COLO668 (cell line): ENCODE measurements at regions not wholly inside any gene's neighbourhood (a gene's known extent, or its start where the extent isn't known, plus 50 kb on each side); places are given as distances from the start of the nearest gene placed in this dataset.

Experiments
- DNase-seq: peaks from one replicate; lab custom pipeline; 2025; ENCODE audit not compliant: unreplicated experiment; lab: John Stamatoyannopoulos, UW

DNA sequence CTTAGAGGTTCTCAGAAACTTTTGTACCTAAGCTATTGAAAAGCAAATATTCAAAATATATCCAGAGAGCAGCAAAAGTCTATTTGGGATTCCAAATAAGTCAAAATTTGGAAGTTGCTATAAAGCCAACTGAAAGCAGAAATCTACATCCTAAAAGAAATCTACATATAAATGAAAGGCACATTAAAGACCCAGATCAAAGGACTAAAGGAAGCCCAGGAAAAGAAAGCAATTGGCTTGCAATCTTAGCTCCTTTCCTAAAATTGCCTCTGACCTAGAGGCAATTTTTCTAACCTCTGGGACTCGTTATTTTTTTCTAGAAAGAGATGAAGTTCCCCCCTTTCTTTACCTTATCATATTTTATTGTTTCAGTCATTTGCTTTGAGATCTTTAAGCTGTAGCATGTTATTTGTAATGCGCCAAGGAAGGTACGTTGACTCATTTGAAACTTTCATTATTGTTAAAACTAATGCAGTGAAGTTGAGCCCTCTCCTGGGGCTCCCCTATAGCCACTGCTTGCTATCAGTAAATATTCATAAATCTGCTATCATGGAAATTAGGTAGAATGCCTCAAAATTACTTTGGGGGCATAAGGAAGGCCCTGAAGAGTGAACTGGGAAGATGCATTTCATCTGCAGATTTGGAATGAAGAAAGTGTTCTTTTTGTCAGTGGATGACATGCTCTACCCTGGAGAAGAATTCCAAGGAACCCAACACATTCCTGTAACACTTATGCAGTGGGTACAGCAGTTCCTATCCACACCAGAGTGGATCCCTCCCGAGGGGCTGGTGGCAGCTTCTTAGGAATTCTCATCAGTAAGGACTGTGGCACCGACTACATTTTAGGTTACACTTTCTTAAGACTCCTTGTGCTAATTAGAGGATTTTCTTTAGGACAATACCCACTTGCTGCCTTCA is 177.8 kb upstream of the IGFBP7 start:
- DNase-seq, result no peak

- DNase-seq, result no peak
Measured at GRCh38 chr4:57282933-57283310, 172.7 kb upstream of the IGFBP7 start.

GRCh38 chr4:57280481-57280880 is 170.3 kb upstream of the IGFBP7 start:
- DNase-seq, result no peak

DNA sequence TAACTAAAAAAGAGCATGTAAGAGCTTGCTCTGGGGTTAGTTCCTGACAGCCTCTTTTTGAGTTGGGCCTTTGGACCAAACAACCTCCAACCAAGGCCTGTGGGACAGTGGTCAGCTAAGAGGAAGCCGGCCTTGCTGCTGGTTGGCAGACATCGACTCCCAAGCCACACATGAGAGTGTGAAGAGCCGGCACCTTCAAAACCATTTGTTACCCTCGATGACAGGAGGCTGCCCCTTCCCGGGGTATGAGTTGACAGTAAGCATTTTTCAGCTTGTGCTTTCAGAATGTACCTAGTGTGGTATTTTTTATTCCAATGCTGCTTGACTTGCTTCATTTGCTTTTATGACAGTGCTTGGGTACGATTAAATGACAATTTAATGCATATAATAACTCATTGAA is 168.6 kb upstream of the IGFBP7 start:
- no peak for DNase-seq

GRCh38 chr4:57274082-57274481 is 163.9 kb upstream of the IGFBP7 start:
- no peak for DNase-seq

DNA sequence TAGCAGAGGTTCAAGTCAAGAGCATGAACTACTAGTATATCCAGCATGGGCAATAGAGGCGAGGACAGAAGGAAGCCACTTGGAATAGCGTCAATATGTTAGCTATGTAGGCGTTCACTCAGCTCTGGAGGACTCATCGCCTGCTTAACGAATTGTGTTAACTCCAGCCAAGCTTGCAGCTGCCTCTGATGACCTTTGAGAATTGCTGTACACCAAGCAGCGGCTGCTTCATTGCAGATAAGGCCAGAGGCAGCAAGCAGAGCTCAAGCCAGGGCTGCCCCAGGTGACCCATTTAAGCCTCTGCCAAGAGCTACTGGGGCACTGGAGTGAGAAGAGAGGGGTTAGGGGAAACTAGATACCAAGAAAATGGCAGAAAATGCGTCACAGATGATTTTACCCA is 160.2 kb upstream of the IGFBP7 start:
- DNase-seq, result no peak

DNA sequence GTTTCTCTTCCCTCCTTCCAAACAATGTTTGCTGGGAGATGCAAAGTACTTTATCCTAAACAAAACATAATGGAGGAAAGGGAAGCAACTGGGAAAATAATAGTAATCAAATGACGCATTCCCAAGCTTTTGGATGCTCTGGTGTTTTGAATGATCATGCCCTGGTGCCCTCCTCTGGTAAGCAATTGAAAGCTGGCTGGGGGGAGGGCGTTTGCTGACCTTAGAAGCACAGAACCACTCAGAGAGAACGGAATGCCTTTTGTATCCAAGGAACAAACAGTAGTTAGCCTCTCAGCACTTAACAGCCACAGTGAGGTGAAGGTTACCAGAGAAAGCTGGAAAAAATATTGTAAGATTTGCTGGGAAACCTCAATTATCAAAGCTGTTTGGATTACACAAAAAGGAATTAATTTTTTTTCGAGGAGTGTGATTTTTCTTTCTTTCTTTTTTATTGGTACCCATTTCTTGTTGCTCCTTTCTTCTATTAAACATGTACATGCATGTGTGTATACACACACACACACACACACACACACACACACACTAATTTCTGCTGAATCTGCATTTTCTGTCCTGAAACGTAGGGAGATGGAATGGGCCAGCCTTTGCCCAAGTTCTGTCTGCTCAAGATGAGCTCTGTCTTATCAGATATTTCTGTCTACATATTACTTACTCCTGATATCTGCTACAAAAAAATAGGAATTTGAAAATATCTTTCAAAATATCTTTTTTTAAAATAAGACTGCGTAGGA is 155.8 kb upstream of the IGFBP7 start:
- no peak for DNase-seq

DNA sequence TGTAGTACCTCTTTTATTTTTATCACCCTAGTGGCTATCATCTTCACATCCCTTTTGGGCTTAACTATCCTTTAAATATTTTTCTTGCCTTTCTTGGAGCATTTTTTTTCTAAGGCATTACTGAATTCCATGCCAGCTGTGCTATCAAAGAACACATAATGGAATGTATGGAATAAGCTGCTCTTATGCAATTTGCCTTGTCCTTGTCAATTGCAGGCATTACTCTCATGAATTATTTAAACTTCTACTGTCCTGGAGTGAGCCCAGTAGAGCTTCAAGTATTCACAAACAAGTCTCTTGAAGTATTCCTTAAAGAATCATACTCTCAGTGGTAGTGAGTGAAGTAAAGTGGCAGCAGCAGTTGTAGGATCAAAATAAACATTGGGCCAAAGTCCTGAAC is 144.6 kb upstream of the IGFBP7 start:
- no peak for DNase-seq

DNA sequence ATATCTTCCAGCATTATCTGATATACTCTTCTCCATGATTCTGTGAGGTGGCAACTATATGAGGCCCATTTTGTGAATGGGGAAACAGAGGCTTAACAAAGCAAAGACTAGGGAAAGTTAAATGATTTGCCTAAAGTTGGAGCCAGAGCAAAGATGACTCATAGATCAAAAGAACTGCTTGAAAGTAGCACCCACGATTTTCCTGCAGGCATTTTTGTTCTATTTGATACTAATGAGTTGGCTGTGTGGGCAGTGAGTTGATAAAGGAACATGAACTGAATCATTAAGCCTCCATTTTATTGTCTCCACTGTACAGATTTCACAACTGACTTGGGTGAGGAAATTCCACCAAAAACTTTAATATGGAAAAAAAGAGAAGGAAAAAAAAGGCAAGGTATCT is 138.9 kb upstream of the IGFBP7 start:
- DNase-seq, result no peak

GRCh38 chr4:57243076-57243475 is 132.9 kb upstream of the IGFBP7 start:
- no peak for DNase-seq

DNA sequence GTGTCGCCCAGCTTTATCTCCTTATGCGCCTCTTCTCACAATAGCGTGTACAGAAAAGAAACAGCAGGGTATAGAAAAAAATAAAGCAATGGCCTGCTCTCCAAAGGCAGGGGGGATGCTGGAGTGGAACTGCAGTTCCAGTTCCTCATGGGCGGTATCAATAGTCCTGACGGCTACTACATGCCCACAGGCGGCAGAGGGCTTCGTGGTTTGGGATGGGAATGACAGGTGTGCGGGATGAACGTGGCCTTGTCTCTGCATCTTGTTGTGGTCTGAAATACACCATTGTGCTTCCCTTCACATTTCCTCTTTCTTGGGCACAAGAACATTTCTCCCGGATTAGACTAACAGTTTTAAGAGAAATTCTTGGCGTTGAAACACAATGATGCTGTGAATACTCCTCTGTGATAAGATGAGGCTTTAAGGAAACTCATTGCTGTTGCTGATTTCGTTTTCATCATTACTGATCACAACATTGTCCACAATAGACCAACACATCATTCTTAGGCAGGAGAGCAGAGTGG is 124.1 kb upstream of the IGFBP7 start:
- no peak for DNase-seq

DNA sequence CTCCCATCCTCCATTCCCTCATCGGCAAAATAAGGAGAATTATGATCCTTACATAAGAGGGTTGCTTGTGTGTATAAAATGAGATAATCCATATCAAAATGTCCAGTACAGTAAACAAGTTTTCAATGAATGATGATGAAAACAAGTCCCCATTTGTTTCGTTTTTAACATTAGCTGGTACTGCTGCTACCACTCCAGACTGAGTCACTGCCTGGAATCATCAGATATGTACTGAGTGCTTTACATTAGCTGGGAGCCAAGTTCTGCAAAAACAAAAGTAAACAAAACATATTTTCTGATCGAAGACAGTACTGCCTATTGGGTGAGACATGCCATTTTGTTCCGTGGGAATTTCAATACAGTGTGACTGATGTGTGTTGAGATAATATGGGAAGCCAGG is 123.2 kb upstream of the IGFBP7 start:
- DNase-seq, result no peak

DNA sequence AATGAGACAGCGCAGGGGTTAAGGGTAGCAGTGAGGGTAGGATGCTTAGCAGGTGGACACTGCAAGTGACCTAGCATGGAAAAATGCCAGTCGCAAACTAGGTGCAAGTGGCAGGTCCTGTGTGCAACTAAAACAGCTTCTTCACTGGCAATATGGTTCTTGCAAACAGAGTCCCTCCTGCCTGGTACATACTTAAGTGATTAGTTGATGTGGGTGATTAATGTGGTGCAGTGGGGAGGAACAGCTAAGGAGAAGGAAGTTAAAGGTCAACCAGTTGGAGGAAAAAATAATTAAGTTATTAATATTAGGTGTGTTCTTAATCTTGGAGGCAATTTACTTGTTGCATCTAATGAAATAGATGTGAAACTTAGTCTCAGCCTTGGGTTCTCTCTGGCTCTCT is 121.6 kb upstream of the IGFBP7 start:
- no peak for DNase-seq

DNA sequence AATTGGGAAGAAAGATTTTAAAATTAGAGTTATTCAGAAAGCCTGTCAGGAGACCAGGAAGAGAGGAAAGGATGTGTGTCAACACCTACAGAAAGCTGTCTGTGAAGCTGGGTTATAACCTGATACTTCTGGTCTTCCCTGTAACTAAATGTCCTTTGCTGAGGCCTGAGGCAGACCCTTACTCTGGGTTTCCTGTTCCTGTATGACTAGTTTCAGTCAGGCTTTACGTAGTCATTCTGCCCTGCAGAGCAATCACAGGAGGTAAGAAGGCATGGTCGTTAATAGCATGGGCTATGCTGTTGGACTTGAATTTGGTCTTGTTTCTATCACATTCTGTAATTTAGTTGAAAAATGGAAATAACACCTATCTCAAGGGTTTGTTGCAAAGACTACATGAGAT is 110.5 kb upstream of the IGFBP7 start:
- DNase-seq, result no peak

DNA sequence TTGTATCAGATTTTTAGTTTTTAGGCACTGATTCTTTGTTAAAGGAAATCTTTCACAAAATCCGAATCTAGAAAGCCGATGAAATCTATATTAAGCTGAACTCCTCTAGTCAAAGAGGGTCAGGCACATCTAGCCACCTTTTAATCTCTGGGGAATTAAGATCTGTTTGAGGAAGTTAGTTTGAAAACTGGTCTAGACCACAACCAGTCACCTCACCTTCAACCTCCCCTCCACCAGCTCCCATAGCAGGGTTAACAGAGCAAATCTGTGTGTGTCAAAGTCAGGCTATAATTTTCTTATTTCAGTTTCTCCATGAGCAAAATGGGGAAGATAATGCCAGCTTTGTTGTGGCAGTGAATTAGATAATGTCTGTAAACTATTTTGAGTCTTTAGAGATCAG is 110.0 kb upstream of the IGFBP7 start:
- no peak for DNase-seq

DNA sequence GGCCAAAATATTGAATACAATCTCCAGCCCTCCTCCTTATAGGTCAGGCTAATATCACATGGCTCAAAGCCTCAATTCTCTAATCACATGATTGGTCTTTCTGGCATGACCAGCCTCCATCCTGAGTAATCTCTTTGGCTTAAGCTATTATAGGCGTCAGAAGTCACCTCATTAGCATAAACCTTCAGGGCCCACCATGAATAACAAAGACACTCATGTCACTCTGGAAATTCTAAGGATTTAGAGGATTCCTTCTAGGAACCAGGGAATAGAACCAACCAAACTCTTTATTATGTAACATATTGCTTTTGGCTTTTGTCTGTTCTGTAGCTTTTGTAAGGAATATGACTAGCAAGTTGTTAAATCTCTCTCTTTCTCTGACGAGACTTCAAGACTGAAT is 109.2 kb upstream of the IGFBP7 start:
- no peak for DNase-seq

DNA sequence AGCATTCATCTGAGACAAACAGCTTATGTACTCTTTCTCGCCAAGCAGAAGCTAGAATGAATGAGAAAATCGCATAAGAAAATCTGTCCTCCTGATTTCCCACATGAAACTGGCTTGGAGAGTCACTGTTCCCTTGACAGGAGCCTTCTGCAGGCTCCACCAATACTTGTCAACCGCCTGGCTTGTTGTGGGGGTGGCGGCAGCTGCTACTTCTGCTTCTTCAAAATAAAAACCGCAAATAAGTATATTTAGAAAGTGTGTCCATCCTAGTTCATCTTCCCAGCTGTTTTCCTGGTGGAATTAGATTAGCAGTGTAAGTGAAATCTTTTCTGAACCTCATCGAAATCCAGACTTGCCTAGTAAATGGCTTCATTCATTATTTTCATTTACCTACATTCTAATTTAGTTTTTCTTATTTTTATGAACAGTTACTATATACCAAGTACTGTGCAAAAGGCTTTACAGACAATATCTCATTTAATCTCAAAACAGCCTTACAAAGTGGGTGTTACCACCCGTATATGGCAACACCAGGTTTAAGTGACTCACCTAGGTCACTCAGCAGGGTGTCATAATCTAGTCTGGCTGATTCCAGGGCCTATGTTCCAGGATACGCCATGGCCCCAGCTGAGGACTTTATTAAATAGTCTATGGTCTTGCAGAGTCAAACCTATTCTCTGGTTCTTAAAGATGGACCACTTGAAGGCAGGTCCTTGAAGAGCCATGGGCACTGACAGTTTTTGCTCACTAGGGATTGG is 104.6 kb upstream of the IGFBP7 start:
- DNase-seq, result no peak

DNA sequence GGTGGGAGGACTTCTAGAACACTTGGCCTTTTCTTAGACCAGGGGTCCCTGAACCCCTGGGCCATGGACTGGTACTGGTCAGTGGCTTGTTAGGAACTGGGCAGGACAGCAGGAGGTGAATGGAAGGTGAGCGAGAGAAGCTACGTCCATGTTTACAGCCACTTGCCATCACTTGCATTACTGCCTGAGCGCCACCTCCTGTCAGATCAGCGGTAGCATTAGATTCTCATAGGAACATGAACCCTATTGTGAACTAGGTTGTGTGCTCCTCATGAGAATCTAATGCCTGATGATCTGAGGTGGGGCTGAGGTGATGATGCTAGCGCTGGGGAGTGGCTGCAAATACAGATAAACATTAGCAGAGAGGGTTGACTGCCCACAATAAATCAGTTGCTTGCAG is 100.9 kb upstream of the IGFBP7 start:
- DNase-seq, result no peak

DNA sequence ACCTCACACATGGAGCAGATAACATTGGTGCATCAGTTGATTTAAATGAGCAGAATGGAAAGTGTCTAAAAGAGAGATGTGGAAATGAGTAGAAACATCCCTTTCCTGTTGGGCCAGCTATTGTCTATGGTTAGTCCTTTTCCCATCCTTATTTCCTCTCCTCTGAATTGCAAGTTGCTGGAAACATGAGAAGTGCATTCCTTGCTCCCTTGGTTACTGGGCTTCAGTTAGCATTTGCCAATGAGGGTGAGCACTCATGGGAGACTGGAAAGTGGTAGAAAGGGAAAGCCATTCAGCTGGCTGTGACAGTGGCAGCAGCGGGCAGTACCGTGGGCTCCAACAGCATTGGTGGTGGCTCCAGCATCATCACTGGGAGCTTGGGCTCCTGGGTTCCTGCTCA is 96.0 kb upstream of the IGFBP7 start:
- no peak for DNase-seq

DNA sequence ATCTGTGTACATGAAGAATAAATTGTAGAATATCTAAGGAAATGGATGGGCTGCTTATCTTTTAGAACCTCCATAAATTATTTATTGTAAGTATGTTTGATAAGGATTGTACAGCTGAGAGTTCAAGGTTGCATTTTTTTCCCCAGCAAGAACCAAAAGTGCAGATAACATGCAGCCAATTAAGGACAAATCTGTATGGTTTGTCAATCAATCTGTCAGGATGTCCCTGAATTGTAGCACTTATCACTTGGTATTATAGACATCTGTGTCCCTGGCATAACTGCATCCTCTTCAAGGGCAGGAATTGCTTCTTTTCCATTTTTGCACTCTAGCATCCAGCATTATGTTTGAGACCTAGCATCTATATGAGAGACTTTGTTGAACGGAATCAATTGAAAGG is 95.4 kb upstream of the IGFBP7 start:
- DNase-seq, result no peak

DNA sequence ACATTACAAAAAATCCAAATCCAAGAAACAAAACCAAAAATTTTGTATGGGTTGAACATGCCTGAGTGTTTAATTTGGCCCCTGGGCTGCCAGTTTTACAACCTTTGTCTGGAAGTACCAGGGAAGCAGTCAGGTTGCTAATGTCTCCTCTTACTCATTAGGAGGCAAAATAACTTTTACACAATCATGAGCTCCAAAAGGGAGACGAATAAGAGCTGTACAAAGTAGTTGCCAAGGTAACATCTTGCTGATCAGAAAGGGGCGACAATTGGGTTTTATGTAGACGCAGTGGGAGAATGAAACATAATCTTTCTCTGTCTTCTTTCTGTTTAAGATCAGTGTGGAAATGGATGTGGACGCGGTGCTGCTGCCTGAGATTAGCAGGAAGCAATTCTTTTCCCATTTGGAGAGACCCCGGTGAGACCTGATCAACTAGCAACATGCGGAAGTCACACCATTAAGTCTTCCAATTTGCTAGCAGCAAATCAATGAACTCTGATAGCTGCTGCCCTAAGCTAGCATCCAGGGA is 90.7 kb upstream of the IGFBP7 start:
- no peak for DNase-seq
